Esophagus mucosa (tissue), 1 donor: ENCODE measurements at regions not wholly inside any gene's neighbourhood (a gene's known extent, or its start where the extent isn't known, plus 50 kb on each side); places are given as distances from the start of the nearest gene placed in this dataset.
A peak's percentile ranks its signal among the peaks of the same experiment; 100 is the strongest.
"Not testable (repeated sequence)": the region's sequence is repeated elsewhere in the genome, so short reads cannot be mapped to it uniquely, and the experiment has no call there.

Experiments used
- ATAC-seq: fragments of 200-7000 bp; cut with Tn5 transposase; one replicate; pipeline ENCODE4 v1.9.1; 2020
- donor health status: DM: yes; HTN: yes; CAD: no.

DNA sequence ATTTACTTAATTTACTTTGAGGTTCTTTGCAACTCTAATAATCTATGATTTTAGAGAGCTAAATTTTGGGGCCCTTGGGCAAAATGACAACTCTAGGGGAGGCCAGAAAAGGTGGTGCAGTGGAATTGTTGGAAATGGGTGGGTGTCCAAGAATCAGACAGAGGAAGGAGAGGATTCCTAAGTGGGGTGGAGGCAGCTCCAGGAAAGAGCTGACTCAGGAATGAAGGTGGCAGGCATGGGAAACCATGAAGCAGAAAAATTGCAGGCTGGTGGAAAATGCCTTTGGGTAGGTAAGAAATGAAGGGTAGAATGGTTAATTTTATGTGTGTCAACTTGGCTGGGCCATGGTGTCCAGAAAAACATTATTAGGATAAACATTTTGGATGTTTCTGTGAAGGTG lies 248.5 kb upstream of the TUT7 start:
- no peak for ATAC-seq

DNA sequence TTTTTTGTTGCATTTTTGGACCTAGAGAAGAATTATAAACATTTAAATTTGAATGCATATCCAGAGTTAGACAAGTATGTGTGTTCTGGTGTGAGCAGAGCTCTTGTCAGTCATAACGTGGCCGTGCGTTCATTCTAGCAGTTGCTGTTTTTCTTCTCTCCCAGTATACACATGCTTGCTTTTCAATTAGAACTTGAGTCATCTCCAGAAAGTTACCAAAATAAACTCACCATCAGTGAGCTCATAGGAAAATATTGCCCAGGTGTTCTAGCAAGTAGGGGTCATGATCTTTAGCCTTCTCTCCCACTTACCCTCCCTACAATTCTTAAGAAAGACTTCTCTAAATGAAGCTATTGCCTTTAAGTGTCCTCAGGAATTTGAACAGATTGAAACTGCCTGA lies 247.5 kb upstream of the TUT7 start:
- ATAC-seq: no peak

DNA sequence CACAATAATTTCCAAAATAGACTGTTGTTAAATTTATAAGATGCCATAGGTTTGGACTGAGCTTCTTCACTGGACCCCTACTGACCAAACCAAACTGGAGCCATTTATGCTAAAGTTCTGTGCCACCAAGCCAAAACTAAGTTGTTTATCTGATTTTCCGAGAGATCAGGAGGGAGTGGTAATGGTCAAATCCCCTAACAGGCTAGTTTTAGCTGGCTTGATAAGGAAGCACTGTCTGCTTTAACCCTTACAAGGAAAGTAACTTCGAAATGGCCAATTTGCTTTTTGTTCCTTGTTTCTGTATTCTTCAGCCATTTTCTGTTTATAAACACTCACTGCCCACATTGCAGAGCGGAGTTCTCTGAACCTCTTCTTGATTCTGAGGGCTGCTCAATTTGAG lies 246.8 kb upstream of the TUT7 start:
- ATAC-seq: no peak

DNA sequence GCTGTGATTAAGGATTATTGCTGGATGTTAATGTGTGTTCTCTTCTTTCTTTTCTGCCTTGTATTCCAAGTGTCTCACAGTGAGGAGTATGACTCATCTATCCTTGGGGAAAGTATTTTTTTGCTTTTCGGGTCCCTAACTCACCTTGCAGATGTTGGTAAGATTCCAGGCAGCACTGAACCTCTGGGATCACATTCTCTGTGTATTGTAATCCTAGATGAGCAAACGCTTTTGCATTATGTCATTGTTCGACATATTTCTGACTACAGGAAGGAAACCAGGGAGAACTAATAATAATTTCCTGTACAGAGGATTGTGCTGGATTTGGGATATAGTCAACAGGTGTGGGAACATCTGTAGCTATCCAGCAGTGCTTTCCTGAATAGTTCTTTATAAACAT lies 246.1 kb upstream of the TUT7 start:
- no peak for ATAC-seq

DNA sequence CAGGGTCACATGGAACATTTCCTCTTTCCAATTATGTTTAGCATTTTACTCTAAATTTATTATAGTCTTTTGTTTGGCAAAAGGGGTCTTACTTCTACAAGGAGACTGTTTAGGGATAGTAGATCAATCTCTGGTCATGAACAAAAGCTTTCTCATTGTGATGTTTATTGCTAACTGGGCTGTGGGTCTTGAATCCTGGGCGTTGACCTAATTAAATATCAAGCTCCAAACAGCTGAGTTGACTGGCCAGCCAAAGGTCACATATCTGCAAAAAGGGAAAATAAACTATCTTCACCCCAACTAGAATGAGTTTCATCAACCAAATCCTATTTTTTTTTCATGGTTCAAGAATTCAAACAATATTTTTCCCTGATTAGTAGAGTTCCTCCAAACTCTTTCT lies 245.4 kb upstream of the TUT7 start:
- no peak for ATAC-seq

DNA sequence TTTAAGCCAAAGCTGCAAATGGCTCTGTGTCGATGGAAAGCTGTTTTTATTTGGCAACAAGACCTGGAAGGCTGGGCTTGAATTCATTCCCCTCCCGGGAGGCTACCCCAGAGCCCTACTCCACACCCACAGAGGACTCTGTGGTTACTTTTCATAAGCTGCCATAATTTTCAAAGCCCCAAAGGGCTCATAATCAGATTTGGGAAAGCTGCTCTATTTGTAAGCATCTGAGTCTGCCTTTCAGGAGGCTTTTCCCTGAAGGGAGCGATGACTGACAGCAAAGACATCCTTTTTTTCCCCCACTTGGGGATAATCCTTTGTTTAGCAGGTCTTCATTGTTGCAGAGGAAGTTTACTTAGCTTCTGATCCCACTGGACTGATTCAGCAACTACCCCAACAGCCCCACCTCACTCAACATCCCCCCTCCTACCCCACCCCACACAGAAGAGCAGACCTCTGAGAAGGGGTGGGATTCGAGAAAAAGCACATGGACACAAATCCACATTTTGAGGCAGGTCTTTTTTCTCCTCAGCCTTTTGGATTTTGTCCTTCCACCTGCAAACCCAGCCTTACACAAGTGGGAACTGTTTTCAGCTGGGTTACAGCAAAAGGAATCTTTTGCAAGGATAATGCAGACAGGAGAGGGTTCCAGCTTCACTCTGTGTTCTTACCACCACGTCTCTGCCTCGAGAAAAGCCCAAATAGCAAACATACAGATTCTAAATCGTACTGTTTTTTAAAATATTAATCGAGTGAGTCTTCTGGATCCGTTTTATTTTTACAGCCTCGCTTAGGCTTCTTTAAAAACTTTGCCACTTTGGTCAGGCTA lies 244.4 kb upstream of the TUT7 start:
- ATAC-seq: no peak

DNA sequence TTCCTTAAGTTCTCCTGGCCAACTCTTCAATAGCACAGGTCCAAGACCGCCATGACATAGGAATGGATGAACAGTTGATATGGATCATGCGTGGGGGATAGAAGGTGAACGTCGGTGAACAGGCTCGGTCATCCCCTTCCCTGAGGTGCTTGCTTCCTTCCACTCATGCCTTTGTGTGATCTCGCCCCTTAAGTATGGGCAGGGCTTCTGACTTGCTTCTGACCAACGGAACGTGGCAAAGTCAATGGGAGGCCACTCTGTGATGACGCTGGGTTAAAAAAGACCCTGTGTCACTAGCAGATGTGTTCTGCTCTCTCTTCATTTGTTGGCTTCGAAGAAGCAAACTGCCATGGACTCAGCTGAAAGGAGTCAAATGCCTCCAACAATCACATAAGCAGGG lies 240.5 kb upstream of the TUT7 start:
- ATAC-seq: no peak

DNA sequence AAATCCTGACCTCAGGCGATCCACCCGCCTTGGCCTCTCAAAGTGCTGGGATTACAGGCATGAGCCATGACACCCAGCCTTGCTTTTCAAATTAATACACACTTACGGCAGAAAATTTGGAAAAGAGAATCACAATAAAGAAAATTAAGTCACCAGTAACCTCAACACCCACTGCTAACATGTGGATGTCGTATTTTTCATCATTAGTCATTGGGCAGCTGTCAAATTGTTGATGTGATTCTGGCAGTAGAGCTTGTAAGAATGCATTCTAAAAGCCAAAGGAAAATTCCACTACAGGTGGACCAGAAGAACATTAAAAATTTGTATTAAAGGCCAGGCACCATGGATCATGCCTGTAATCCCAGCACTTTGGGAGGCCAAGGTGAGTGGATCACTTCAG lies 237.3 kb upstream of the TUT7 start:
- no peak for ATAC-seq

DNA sequence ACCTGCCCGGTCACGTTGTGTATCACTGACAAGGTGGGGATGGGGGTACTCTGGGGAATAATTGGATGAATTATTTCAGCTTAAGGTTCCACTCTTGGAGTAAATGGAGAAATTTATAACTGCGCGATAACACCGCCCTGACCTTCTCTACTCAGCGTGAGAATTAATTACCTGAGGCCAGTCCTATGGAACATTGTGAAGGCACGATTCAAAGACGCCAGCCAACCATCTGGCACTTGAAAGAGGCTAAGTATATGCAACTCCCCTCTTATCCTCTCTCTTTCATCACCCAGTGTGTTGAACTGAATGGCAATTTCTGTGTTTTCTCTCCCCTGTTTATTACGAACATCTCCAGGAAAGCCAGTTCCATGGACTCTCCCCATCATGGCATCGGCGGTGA lies 235.5 kb upstream of the TUT7 start:
- ATAC-seq: no peak

DNA sequence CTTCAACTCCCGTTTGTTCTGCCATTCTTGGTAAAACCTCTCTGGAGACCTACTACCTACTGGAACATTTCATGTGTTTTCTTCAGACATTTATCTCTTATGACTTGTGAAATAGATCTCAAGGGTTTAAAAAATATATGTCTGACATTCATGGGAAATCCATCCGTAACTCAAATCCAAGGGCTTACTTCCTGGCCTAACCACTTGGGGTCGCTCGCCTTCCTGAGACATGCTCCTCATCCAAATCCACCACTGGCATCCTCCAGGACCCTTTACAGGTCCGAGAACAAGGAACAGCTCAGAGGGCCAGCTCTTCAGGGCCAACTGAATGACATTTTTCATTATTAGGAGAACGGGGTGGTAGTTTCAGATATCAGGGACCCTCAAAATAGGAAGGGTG lies 235.1 kb upstream of the TUT7 start:
- no peak for ATAC-seq

DNA sequence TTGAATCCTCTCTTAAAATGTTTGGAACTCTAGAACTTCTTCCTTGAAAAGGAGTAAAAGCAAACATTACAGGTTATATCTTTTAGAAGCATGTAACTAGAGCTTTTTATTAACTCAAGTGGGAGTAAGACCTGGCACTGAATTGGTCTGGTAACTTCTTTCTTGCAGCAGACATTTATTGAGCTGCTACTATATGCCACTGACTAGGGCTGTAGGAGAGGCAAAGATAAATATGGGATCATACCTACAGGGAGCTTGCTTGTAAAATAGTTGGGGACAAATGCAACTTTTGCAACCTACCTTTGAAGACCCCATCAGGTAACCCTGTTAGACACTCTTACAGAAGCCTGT lies 231.9 kb upstream of the TUT7 start:
- no peak for ATAC-seq

DNA sequence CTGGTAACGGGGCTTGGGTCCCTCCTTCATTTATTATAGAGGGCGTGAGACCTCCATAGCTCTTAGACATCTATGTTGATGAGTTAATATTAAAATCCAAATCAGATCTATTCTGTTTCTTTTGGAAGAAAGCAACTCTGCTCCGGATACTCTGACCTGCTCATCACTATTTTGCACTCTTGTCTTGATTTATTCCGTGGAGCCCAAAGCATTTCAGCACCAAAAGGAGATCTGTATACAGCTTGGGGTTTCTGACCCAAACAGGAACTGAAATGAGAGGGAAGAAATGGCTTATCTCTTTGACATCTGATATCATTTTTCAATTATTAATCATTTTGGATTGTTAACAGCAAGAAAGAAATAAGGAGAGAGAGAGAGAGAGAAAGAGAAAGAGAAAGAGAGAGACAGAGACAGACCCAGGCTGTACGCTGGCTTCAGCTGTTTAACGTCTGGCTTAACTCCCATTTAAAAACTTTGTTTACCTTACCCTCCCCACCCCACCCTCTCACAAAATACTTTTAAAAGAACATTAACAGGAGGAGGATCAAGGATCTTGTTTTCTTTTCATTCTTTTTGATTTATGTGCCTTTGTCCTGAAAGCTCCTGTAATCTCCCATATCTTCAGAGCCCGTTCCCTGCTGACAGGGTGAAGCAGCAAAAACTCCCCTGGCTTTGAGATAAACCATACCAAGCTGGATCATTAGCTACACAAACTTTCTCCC lies 231.4 kb upstream of the TUT7 start:
- no peak for ATAC-seq

DNA sequence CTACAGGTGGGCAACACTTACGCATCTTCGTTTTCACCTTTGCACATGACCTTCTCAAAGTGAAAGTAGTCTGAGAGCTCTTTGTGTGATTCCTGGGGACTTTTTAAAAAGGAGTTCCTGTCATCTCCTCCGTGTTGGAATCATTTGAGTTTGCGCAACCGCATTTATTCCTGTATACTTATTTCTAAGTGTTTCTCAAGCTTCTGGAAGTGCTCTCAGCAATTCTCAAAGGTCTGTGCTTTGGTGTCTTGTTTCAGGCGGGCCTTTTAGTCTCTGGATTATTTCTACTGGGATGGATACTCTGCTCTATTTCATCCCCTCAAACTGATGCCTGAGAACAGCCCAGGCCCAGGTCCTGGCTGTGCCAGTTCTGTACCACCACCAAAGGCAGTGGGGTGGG lies 226.5 kb upstream of the TUT7 start:
- no peak for ATAC-seq

DNA sequence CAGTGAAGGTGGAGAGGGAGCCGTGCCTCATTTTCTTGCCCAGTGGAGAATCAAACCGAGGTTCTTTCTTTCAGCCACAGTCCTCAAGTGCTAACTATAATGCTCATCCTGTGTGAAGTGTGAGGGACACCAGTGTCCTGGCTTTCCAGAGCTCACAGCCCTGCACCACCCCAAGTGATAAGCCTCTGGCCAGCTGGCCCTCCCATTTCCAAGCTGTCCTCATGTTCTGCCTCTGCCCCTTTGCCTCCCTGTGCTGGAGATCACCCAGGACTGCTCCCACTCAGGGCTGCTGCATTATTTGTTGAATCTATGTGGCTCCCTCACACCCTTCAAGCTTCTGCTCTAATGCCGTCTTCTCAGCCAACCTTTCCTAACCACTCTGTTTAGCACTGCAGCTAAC lies 224.5 kb upstream of the TUT7 start:
- no peak for ATAC-seq

DNA sequence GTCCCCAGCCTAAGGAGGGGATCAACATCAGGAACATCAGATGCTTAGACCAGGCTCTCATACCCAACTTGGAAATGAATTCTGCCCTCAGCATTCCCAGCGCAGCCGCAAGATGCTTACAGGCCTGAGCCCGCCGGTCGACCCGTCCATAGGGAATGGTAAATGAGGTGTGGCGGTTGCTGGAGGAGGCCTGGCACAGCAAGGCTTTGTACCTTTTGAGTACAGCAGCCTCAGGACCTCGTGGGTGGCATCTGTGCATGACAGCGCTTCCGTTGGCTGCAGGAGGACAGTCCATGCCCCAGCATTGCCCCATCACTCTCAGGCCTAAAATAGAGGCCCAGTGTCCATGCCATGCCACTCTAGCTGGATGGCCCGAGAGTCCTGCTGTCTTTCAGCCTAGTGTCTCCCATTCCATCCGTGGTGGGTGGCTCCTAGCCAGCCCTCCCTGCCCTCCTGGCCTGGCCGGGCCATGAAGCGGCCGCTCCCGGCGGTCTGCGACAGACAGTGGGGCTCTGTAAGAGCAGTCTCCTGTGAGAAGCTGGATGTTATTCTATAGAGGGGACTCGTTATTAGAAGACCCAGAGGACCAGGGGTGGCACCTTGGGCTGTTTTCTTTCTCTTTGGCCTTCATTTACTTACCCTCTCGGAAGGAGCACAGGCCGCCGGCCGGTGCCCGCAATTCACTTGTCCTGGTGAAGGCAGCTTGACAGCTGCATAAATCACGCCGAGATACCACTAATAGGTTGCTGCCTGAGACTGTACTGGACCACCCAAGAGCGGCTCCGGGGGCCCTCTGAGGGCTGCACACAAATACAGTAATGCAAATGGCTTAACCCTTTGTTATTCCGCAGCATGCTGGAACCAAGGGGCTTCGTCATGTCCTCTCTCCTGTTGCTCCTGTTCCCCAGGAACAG lies 223.5 kb upstream of the TUT7 start:
- no peak for ATAC-seq

DNA sequence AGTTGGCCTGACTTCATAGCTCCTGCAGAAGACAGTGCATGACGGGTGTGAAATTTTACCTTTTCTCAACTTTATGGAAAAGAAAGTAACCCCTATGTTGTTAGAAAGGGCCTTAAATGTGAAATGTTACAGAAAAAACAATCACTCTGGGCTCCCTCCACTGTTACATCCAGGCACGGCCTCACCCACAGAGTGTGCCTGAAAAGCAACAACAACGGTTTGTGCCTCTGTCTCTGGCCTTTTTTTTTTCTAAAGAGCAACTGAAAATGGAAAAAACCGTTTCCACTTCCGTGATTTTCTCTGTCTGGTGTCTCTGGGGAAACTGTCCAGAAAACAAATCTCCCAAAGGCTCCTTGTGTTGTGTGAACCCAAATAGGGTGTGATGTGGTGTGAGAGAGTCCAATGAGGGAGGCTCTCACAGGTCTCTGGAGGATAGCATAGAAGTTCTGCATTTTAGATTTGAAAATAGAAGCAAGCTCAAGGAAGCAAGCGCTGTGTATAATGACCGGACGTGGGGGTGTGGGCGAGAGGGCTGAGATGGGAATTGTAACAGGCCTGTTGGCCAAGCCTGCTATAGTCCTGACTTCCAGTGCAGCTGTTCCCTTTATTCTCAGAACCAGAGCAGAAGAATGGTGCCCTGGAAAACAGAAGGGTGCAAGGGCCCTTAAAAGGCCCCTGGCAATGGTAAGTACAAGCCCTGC lies 221.8 kb upstream of the TUT7 start:
- ATAC-seq: no peak

DNA sequence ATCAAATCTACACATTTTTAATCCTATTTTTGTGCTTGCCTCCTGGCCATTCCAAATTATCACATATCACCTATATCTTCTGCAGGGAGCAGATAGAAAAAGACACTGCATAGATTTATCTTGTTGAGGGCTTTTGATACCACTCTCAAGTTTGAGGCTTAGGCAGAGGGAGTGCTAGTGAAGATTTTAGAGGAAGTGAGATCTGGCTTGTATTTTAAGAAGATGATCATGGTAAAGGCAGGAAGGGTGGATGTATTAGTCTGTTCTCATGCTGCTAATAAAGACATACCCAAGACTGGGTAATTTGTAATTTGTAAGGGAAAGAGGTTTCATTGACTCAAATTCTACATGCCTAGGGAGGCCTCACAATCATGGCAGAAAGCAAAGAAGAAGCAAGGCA lies 220.9 kb upstream of the TUT7 start:
- no peak for ATAC-seq

DNA sequence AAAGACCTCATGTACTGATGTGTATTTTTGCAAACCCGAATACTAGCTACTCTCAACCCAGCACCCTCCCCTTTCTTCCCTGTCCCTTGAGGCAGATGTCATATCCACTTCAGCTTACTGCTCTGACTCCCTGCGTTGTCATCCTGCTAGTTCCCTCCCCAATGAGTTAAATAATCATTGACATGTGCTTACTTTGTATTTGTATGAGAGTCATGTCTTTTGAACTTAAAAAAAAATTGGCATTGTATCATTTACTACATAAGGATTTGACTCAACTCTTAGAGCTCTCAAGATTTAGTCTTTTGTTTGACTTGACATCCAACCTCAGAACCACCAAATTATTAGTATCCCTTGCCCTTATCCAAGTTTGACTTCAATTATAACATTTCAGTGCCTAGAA lies 219.7 kb upstream of the TUT7 start:
- ATAC-seq: no peak

DNA sequence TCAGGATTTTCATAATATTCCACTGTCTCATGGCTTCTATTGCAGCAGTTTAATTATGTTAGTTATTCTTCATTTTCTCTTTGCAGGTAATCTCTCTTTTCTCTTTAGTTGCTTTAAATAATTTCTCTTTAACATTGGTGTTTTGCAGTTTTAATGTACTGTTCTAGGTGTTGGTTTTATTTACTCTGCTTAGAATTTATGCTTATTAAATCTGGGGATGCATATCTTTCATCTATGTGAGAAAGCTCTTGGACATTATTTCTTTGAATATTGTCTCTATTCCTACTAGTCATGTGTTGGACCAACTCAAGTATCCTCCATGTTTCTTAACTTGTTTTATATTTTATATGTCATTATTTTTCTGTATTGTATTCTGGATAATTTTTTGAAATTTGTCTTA lies 218.7 kb upstream of the TUT7 start:
- ATAC-seq: no peak

DNA sequence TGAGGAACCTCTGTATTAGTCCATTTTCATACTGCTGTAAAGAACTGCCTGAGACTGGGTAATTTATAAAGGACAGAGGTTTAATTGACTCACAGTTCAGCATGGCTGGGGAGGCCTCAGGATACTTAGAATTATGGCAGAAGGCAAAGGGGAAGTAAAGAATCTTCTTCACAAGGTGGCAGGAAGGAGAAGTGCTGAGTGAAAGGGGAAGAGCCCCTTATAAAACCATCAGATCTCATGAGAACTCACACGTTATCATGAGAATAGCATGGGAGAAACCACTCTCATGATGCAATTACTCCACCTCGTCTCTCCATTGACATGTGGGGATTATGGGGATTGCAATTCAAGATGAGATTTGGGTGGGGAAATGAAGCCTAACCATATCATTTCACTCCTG lies 211.4 kb upstream of the TUT7 start:
- ATAC-seq: not testable (repeated sequence)

DNA sequence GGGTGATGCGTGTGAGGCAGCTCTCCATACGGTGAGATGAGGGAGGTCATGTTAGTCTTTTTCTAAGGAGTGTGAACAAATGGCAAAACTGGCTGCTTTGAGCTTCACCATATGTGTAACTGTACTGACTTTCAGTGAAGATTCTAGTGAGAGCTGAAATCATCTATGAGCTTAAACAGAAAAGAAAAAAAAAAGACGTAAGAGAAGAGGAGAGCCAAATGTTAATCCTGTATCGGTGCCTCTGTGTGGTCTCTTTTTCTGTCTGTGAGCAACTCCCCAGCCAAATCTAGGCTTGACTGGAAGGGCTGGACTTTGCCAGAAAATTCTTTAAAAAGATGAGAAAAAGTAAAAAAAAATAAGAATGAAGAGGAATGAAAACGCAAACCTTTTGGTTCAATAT lies 209.7 kb upstream of the TUT7 start:
- no peak for ATAC-seq

DNA sequence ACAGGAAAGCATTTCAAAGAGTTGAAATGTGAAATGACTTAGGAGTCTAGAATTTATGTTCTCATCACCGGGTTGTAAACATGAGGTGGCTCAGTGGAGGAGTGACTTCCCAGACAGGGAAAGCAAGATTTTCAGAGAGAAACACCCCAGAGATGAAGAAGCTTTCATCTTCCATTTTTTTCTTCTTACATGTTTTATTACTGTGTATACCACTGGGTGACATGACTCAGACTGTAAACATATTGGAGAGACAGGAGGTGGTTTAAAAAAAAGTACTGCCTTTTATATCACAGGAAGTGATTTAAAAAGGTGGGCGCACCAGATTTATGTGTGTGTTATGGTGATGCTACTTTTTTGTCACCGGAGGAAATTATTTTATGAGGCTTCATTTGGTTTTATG lies 209.1 kb upstream of the TUT7 start:
- ATAC-seq: no peak

DNA sequence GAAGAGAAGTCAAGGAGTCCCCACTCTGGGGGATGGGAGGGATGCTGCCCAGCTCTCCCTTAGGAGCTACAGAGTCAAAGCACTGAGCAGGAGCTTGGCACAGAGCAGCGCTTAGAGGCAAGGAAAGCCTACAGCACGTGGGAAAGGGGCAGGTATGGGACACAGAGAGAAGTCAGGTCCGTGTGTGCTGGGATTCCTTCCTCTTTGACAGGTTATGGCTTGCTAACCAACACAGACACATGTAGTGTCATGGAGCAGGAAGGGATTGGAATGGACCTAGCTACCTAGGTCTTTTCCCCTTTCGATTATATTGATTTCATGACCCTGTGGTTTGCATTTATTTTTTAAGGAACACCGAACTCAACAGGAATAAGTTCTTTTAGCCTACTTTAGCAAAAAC lies 208.5 kb upstream of the TUT7 start:
- ATAC-seq: peak; percentile 42
